IMR-90 (cell line): ENCODE measurements at regions not wholly inside any gene's neighbourhood (a gene's known extent, or its start where the extent isn't known, plus 50 kb on each side); places are given as distances from the start of the nearest gene placed in this dataset.

Source experiments
- ATAC-seq: fragments of 200-7000 bp; cut with Tn5 transposase; 2 replicates; pipeline ENCODE4 v1.9.1; 2020; ENCODE audit warnings: low read depth, mild to moderate bottlenecking, moderate library complexity
- BruUV-seq: library from RNA; stranded (reverse); fragments of 400-500 nt; replicated peaks from 2 replicates; lab custom pipeline; 2021; lab: Mats Ljungman, UMichigan
- CTCF ChIA-PET: fragments of 300-600 bp; formaldehyde crosslinking; extraction: SDS; loops from one replicate; lab custom pipeline; 2021; ENCODE audit warnings: antibody characterized with exemption; lab: Yijun Ruan, JAX
- POLR2A ChIA-PET: fragments of 300-600 bp; sonication (Branson Sonifier 250); formaldehyde crosslinking; loops from one replicate; lab custom pipeline; 2022; ENCODE audit warnings: antibody characterized with exemption; ENCODE audit not compliant: unreplicated experiment; lab: Charles Lee
- DNase-seq: peaks from one replicate; pipeline ENCODE4 v3.0.0; 2013
- H2AFZ ChIP-seq: replicated peaks from 2 replicates; pipeline ENCODE3; 2013; ENCODE audit warnings: low read length, mild to moderate bottlenecking; ENCODE audit not compliant: poor library complexity
- H2AK5ac ChIP-seq: 2 replicates; pipeline ENCODE4 v1.6.1; 2013; ENCODE audit warnings: low read depth, low read length, inconsistent platforms
- H2AK9ac ChIP-seq: replicated peaks from 2 replicates; pipeline ENCODE3; 2013; ENCODE audit warnings: mild to moderate bottlenecking, low read depth, low read length, moderate library complexity; ENCODE audit not compliant: poor library complexity
- H2BK120ac ChIP-seq: 2 replicates; pipeline ENCODE4 v1.6.1; 2013; ENCODE audit warnings: low read depth, low read length, inconsistent platforms
- H2BK15ac ChIP-seq: 3 replicates; pipeline ENCODE4 v1.6.1; 2013; ENCODE audit warnings: low read depth, low read length, inconsistent platforms
- H2BK20ac ChIP-seq: 2 replicates; pipeline ENCODE4 v1.6.1; 2013; ENCODE audit warnings: low read depth, mild to moderate bottlenecking, inconsistent platforms, low read length, moderate library complexity
- H2BK5ac ChIP-seq: 2 replicates; pipeline ENCODE4 v1.6.1; 2013; ENCODE audit warnings: mild to moderate bottlenecking, low read depth, low read length, inconsistent platforms; ENCODE audit not compliant: poor library complexity, severe bottlenecking
- H3K14ac ChIP-seq: replicated peaks from 2 replicates; pipeline ENCODE4 v1.6.1; 2013; ENCODE audit warnings: low read depth, low read length, inconsistent platforms
- H3K18ac ChIP-seq: 2 replicates; pipeline ENCODE4 v1.6.1; 2013; ENCODE audit warnings: low read depth, low read length, control low read depth
- H3K23ac ChIP-seq: 2 replicates; pipeline ENCODE4 v1.6.1; 2013; ENCODE audit warnings: low read depth, low read length, inconsistent platforms
- H3K27ac ChIP-seq: 2 replicates; pipeline ENCODE4 v1.5.1; 2013; ENCODE audit warnings: mild to moderate bottlenecking, control low read depth, low read length; ENCODE audit not compliant: insufficient read depth
- H3K27me3 ChIP-seq: 2 replicates; pipeline ENCODE4 v1.6.1; 2013; ENCODE audit warnings: low read length; ENCODE audit not compliant: control insufficient read depth, insufficient read depth
- H3K36me3 ChIP-seq: 2 replicates; pipeline ENCODE4 v1.6.1; 2013; ENCODE audit warnings: low read length, mixed read lengths; ENCODE audit not compliant: control insufficient read depth, insufficient read depth
- H3K4ac ChIP-seq: 2 replicates; pipeline ENCODE4 v1.6.1; 2013; ENCODE audit warnings: low read depth, low read length, inconsistent platforms
- H3K4me1 ChIP-seq: 2 replicates; pipeline ENCODE4 v1.6.1; 2013; ENCODE audit warnings: low read length, mixed read lengths; ENCODE audit not compliant: control insufficient read depth, insufficient read depth
- H3K4me2 ChIP-seq: 2 replicates; pipeline ENCODE4 v1.6.1; 2013; ENCODE audit warnings: low read depth, mild to moderate bottlenecking, control low read depth, low read length, moderate library complexity
- H3K4me3 ChIP-seq: 2 replicates; pipeline ENCODE4 v1.5.1; 2013; ENCODE audit warnings: low read depth, mild to moderate bottlenecking, control low read depth, low read length, moderate library complexity; ENCODE audit not compliant: insufficient read depth
- H3K56ac ChIP-seq: 2 replicates; pipeline ENCODE4 v1.6.1; 2013; ENCODE audit warnings: low read length, inconsistent platforms; ENCODE audit not compliant: insufficient read depth; ENCODE audit errors: extremely low read depth
- H3K79me1 ChIP-seq, 2 experiments: 2 replicates each; pipeline ENCODE4 v1.6.1; 2013; ENCODE audit warnings: low read length in 2 of 2, inconsistent platforms in 1 of 2, low read depth in 1 of 2
- H3K9ac ChIP-seq: 2 replicates; pipeline ENCODE4 v1.6.1; 2013; ENCODE audit warnings: low read depth, low read length, control low read depth
- H3K9me1 ChIP-seq: 2 replicates; pipeline ENCODE4 v1.6.1; 2013; ENCODE audit warnings: low read length, inconsistent platforms; ENCODE audit not compliant: insufficient read depth
- H3K9me3 ChIP-seq: 2 replicates; pipeline ENCODE4 v1.6.1; 2013; ENCODE audit warnings: low read length; ENCODE audit not compliant: control insufficient read depth, insufficient read depth
- H4K20me1 ChIP-seq: 2 replicates; pipeline ENCODE4 v1.6.1; 2013; ENCODE audit warnings: low read length, inconsistent platforms; ENCODE audit not compliant: insufficient read depth
- H4K5ac ChIP-seq: 2 replicates; pipeline ENCODE4 v1.6.1; 2013; ENCODE audit warnings: mild to moderate bottlenecking, low read depth, low read length, control low read depth
- H4K8ac ChIP-seq, 2 experiments: 2 replicates each; pipeline ENCODE4 v1.6.1; 2013; ENCODE audit warnings: low read depth in 2 of 2, low read length in 2 of 2, control low read depth in 1 of 2, inconsistent platforms in 1 of 2
- H4K91ac ChIP-seq: 2 replicates; pipeline ENCODE4 v1.6.1; 2013; ENCODE audit warnings: low read depth, low read length, inconsistent platforms; ENCODE audit not compliant: insufficient read depth
- POLR2A ChIP-seq: IDR thresholded peaks from 2 replicates; pipeline ENCODE4 v1.6.1; 2012; ENCODE audit warnings: mild to moderate bottlenecking, low read depth, low read length
- WGBS, 2 experiments: methylation state at CpG; one replicate each; pipeline versions ENCODE4 v1.1.5 to v1.1.7; 2013; ENCODE audit warnings: missing lambda C conversion rate in 2 of 2; ENCODE audit not compliant: insufficient read length in 1 of 2; ENCODE audit errors: extremely low coverage in 2 of 2; 5-methylcytosine and 5-hydroxymethylcytosine counted together
- dilution Hi-C: fragments of 300-500 bp; cut with HindIII; formaldehyde crosslinking; loops from one replicate; pipeline ENCODE4 v1.14.3; 2018; ENCODE audit warnings: low sequenced_read_pairs; ENCODE audit not compliant: unreplicated experiment
- in situ Hi-C: fragments of 300-500 bp; cut with MboI; formaldehyde crosslinking; loops from 3 replicates; pipeline ENCODE4 v1.14.3; 2019; ENCODE audit warnings: low sequenced_read_pairs, inconsistent platforms, mixed read lengths
- intact Hi-C: fragments of 100-400 bp; cut with micrococcal nuclease; formaldehyde crosslinking; loops from 2 replicates; pipeline ENCODE4 v1.10.0; 2022

GRCh38 chr1:87674791-87675190, 346.1 kb downstream of the LMO4 start:
- CTCF ChIA-PET, result no interaction called here
- 96% methylated on average over 4 of the region's 5 CpGs; no CpG with 5 or more reads in 1 of the 2 experiments for WGBS, 2 experiments
- BruUV-seq, result no TSS peak

More at GRCh38 chr1:87674791-87675190, 346.1 kb downstream of the LMO4 start:
- dilution Hi-C loops, result no loop called here
- no peak overlapping the region for H2AK5ac ChIP-seq
- H3K4ac ChIP-seq, result no peak overlapping the region
- DNase-seq (no peak), ATAC-seq (no peak)
- H4K91ac ChIP-seq, result no peak overlapping the region
- H3K18ac ChIP-seq, result no peak overlapping the region
- H3K27me3 ChIP-seq, result no peaks in the 10 kb centered on the region
- no peaks in the 10 kb centered on the region for H3K79me1 ChIP-seq
- no peak overlapping the region for H4K8ac ChIP-seq
- no peak overlapping the region for H2BK5ac ChIP-seq
- H2AK9ac ChIP-seq, result no peak overlapping the region
- H4K20me1 ChIP-seq, result no peaks in the 10 kb centered on the region
- no peak overlapping the region for H3K4me2 ChIP-seq
- H3K14ac ChIP-seq, result no peak overlapping the region
- no peak overlapping the region for H3K23ac ChIP-seq
- H3K56ac ChIP-seq, result no peak overlapping the region
- no peak for TF ChIP-seq POLR2A
- no peak overlapping the region for H3K27ac ChIP-seq
- H2BK15ac ChIP-seq, result no peak overlapping the region
- no peak overlapping the region for H2BK120ac ChIP-seq
- no peaks in the 10 kb centered on the region for H3K36me3 ChIP-seq
- H3K4me3 ChIP-seq, result no peak overlapping the region
- intact Hi-C loops, result no loop called here
- H3K4me1 ChIP-seq, result no peaks in the 10 kb centered on the region
- H2BK20ac ChIP-seq, result no peak overlapping the region
- no peak overlapping the region for H3K9ac ChIP-seq
- no peak overlapping the region for H2AFZ ChIP-seq
- in situ Hi-C loops, result no loop called here
- H3K9me1 ChIP-seq, result no peaks in the 10 kb centered on the region
- H3K9me3 ChIP-seq, result 0 out of 2 replicates have a peak, but pooled peaks cover 2% of the 10 kb centered on the region
- H4K5ac ChIP-seq, result no peak overlapping the region
- POLR2A ChIA-PET, result interaction anchor here (0.7 kb wide), 1 partner anchor 223 kb away, joined by 5 read pairs; no protein-coding TSS in a partner anchor
